ENCODE measurements at regions not wholly inside any gene's neighbourhood (a gene's known extent, or its start where the extent isn't known, plus 50 kb on each side); places are given as distances from the start of the nearest gene placed in this dataset.

DNA sequence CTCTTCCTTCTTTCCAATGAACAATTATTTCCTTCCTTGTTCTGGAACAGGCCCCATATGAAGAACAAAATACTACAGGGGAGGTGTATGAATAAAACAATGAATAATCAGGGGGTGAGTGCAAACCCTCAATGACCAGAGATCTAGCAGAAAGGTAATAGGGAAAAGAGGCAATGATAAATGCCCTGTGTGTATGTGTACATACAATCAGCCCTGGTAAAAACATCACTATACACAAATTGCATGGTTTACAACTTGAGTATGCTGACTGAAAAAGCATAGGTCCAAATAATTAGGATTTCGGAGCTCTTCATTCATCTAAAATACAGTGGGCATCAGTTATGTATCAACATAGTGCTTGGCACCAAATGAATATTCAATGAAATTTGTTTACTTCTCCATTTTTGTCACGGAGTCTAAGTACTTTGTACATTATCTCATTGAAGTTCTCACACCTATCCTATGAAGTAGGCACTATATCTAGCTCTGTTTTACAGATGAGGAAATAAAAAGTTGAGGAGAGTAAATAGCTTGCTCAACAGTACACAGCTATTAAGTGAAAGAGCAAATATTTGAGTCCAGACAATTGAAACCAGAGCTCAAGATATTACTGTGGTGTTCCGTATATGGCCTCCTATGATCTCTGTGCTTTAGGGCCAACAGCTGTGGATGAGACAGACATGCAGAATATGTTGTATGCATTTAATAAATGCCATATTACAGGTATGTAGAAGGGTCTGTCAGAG, 1065.4 kb downstream of the SORCS3 start:
- H3K4me1 ChIP-seq (ENCODE audit: insufficient read depth, low read length): no peaks in the 10 kb centered on the region
- no peaks in the 10 kb centered on the region for H3K36me3 ChIP-seq (ENCODE audit: insufficient read depth, low read length)
- no peaks in the 10 kb centered on the region for H3K27me3 ChIP-seq (ENCODE audit: control insufficient read depth in 1 of 2, insufficient read depth in 2 of 2, low read length in 2 of 2)
- no peak overlapping the region for H3K27ac ChIP-seq (ENCODE audit: low read depth, low read length)
- no peak overlapping the region for H3K4me3 ChIP-seq (ENCODE audit: low read depth in 1 of 2, low read length in 2 of 2)
- H3K9ac ChIP-seq (ENCODE audit: low read length): no peak overlapping the region
- no peaks in the 10 kb centered on the region for H3K9me3 ChIP-seq (ENCODE audit: low read length)

DNA sequence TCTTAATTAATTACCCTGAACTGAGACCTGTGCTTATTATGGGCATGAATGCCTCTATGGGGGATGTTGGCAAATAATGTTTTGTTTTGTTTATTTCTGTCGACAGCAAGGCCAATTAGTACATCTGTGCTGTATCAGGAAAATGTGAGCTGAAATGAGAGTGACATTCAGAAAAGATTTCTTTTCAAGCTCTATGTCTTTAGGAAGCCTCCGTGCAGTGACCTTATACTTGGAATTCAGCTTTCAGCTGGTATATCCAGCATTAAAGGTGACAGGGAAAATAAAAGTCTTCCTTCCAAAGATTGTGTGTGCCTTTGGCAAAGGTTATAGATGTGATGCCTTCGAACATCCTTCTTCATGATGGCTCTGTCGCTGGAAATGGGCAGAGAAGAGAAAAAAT, 1061.1 kb downstream of the SORCS3 start:
- H3K4me1 ChIP-seq (ENCODE audit: insufficient read depth, low read length): no peaks in the 10 kb centered on the region
- no peaks in the 10 kb centered on the region for H3K9me3 ChIP-seq (ENCODE audit: low read length)
- H3K27me3 ChIP-seq (ENCODE audit: control insufficient read depth in 1 of 2, insufficient read depth in 2 of 2, low read length in 2 of 2): no peaks in the 10 kb centered on the region
- no peak overlapping the region for H3K27ac ChIP-seq (ENCODE audit: low read depth, low read length)
- H3K9ac ChIP-seq (ENCODE audit: low read length): no peak overlapping the region
- H3K36me3 ChIP-seq (ENCODE audit: insufficient read depth, low read length): no peaks in the 10 kb centered on the region
- no peak overlapping the region for H3K4me3 ChIP-seq (ENCODE audit: low read depth in 1 of 2, low read length in 2 of 2)

GRCh38 chr10:105700218-105700617, 1059.1 kb downstream of the SORCS3 start:
- Histone ChIP-seq H3K4me3 (ENCODE audit: low read depth in 1 of 2, low read length in 2 of 2) (no peak overlapping the region), H3K36me3 (ENCODE audit: insufficient read depth, low read length) (no peaks in the 10 kb centered on the region), H3K27ac (ENCODE audit: low read depth, low read length) (no peak overlapping the region), H3K27me3 (ENCODE audit: control insufficient read depth in 1 of 2, insufficient read depth in 2 of 2, low read length in 2 of 2) (no peaks in the 10 kb centered on the region), H3K9ac (ENCODE audit: low read length) (no peak overlapping the region), H3K9me3 (ENCODE audit: low read length) (no peaks in the 10 kb centered on the region), H3K4me1 (ENCODE audit: insufficient read depth, low read length) (no peaks in the 10 kb centered on the region)

DNA sequence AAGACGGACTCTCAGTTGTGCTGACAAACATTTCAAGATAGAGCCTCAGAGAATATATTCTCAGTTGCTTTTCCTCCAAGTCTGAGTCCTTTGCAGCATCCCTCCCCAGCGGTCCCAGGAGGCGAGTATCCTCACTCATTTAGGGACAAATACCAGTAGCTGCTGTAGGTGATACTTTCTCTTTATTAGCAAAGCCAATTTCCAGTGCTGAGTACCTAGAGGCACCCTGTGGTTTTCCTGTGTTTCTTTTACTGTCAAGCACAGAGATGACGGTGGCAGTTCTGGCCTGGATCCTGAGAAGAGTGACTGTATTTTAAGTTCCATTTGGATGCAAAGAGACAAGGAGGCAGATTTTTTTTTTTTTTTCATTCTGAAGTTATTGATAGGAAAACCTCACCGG, 1058.4 kb downstream of the SORCS3 start:
- no peaks in the 10 kb centered on the region for H3K36me3 ChIP-seq (ENCODE audit: insufficient read depth, low read length)
- no peaks in the 10 kb centered on the region for H3K4me1 ChIP-seq (ENCODE audit: insufficient read depth, low read length)
- no peak overlapping the region for H3K9ac ChIP-seq (ENCODE audit: low read length)
- no peak overlapping the region for H3K27ac ChIP-seq (ENCODE audit: low read depth, low read length)
- no peak overlapping the region for H3K4me3 ChIP-seq (ENCODE audit: low read depth in 1 of 2, low read length in 2 of 2)
- H3K9me3 ChIP-seq (ENCODE audit: low read length): no peaks in the 10 kb centered on the region
- no peaks in the 10 kb centered on the region for H3K27me3 ChIP-seq (ENCODE audit: control insufficient read depth in 1 of 2, insufficient read depth in 2 of 2, low read length in 2 of 2)

DNA sequence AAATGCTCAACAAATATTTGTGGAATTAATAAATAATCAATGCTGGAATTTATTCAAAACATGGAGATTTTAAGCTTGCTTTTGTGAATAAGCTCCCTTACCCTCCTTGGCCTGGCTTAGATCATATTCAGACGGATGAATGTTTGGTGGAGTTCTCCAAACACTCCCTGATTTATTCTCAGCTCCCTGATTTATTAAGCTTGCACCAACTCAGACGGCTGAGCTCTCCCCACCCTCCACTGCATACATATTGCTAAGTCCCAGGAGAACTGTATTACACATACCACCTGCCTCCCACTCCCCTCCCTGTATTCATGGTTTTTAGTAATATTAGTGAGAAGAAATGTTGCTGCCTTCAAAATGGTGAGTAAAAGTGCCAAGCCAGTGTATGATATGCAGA, 1057.5 kb downstream of the SORCS3 start:
- H3K36me3 ChIP-seq (ENCODE audit: insufficient read depth, low read length): no peaks in the 10 kb centered on the region
- no peak overlapping the region for H3K27ac ChIP-seq (ENCODE audit: low read depth, low read length)
- H3K4me1 ChIP-seq (ENCODE audit: insufficient read depth, low read length): no peaks in the 10 kb centered on the region
- H3K4me3 ChIP-seq (ENCODE audit: low read depth in 1 of 2, low read length in 2 of 2): no peak overlapping the region
- H3K9me3 ChIP-seq (ENCODE audit: low read length): no peaks in the 10 kb centered on the region
- H3K27me3 ChIP-seq (ENCODE audit: control insufficient read depth in 1 of 2, insufficient read depth in 2 of 2, low read length in 2 of 2): no peaks in the 10 kb centered on the region
- no peak overlapping the region for H3K9ac ChIP-seq (ENCODE audit: low read length)

DNA sequence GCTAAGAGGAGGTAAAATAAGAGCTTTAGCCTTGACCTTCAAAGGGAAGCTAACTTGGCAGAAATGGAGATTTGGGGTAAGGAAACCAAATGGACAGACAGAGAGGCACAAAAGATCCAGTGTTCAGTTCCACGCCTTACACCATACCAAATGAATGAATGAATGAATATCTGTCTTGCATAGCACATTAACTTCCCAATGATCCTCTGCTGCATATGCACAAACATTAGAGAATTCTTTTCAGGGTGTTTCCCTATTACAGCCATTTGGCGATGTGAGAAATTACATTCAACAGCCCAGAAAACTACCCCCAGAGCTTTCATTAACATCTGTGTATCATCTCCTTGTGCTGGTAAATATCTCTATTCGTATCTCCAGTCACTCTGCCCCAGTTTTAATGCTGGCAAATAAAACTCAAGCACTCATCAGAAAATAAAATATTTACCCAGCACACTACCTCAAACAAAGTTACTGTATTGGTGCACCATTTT, 1056.2 kb downstream of the SORCS3 start:
- Histone ChIP-seq H3K27ac (ENCODE audit: low read depth, low read length) (no peak overlapping the region), H3K4me3 (ENCODE audit: low read depth in 1 of 2, low read length in 2 of 2) (no peak overlapping the region), H3K4me1 (ENCODE audit: insufficient read depth, low read length) (no peaks in the 10 kb centered on the region), H3K9me3 (ENCODE audit: low read length) (no peaks in the 10 kb centered on the region), H3K27me3 (ENCODE audit: control insufficient read depth in 1 of 2, insufficient read depth in 2 of 2, low read length in 2 of 2) (no peaks in the 10 kb centered on the region), H3K9ac (ENCODE audit: low read length) (no peak overlapping the region), H3K36me3 (ENCODE audit: insufficient read depth, low read length) (no peaks in the 10 kb centered on the region)

DNA sequence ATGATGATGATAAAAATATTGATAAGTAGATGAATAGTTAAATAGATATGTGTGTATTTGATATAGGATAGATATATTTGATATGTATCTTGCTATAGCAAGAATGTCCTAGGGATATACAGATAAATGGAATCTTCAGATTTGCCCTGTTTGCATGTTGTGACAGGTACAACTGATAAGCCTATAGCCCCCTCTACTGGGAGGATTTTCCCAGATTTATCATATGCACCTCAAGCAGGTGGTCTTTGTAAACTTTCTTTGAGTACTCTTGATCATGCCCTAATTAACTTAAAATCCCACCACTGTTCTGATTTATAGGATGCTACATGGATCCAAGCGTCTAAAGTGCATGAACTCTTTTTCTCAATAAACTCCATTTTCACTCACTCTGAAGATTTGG, 1050.7 kb downstream of the SORCS3 start:
- H3K4me1 ChIP-seq (ENCODE audit: insufficient read depth, low read length): no peaks in the 10 kb centered on the region
- no peak overlapping the region for H3K9ac ChIP-seq (ENCODE audit: low read length)
- H3K27me3 ChIP-seq (ENCODE audit: control insufficient read depth in 1 of 2, insufficient read depth in 2 of 2, low read length in 2 of 2): no peaks in the 10 kb centered on the region
- H3K36me3 ChIP-seq (ENCODE audit: insufficient read depth, low read length): no peaks in the 10 kb centered on the region
- H3K27ac ChIP-seq (ENCODE audit: low read depth, low read length): no peak overlapping the region
- no peak overlapping the region for H3K4me3 ChIP-seq (ENCODE audit: low read depth in 1 of 2, low read length in 2 of 2)
- no peaks in the 10 kb centered on the region for H3K9me3 ChIP-seq (ENCODE audit: low read length)

- H3K9me3 ChIP-seq (ENCODE audit: low read length): no peaks in the 10 kb centered on the region
- H3K36me3 ChIP-seq (ENCODE audit: insufficient read depth, low read length): no peaks in the 10 kb centered on the region
- no peak overlapping the region for H3K27ac ChIP-seq (ENCODE audit: low read depth, low read length)
- no peak overlapping the region for H3K9ac ChIP-seq (ENCODE audit: low read length)
- H3K4me3 ChIP-seq (ENCODE audit: low read depth in 1 of 2, low read length in 2 of 2): no peak overlapping the region
- H3K4me1 ChIP-seq (ENCODE audit: insufficient read depth, low read length): no peaks in the 10 kb centered on the region
- H3K27me3 ChIP-seq (ENCODE audit: control insufficient read depth in 1 of 2, insufficient read depth in 2 of 2, low read length in 2 of 2): no peaks in the 10 kb centered on the region
Measured at GRCh38 chr10:105682911-105683310, 1041.8 kb downstream of the SORCS3 start.

DNA sequence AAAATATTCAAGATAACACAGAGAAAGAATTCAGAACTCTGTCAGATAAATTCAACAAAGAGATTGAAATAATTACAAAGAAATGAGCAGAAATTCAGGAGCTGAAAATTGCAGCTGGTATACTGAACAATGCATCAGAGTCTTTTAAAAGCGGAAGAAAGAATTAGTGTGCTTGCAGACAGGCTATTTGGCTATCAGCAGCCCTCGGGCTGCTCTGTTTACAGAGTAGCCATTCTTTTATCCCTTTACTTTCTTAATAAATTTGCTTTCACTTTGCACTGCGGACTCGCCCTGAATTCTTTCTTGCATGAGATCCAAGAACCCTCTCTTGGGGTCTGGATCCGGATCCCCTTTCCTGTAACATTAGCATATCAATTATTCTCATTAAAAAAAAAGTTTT, 1040.0 kb downstream of the SORCS3 start:
- Histone ChIP-seq H3K36me3 (ENCODE audit: insufficient read depth, low read length) (no peaks in the 10 kb centered on the region), H3K9ac (ENCODE audit: low read length) (no peak overlapping the region), H3K27ac (ENCODE audit: low read depth, low read length) (no peak overlapping the region), H3K4me3 (ENCODE audit: low read depth in 1 of 2, low read length in 2 of 2) (no peak overlapping the region), H3K27me3 (ENCODE audit: control insufficient read depth in 1 of 2, insufficient read depth in 2 of 2, low read length in 2 of 2) (no peaks in the 10 kb centered on the region), H3K4me1 (ENCODE audit: insufficient read depth, low read length) (no peaks in the 10 kb centered on the region), H3K9me3 (ENCODE audit: low read length) (no peaks in the 10 kb centered on the region)

- Histone ChIP-seq H3K36me3 (ENCODE audit: insufficient read depth, low read length) (no peaks in the 10 kb centered on the region), H3K9ac (ENCODE audit: low read length) (no peak overlapping the region), H3K27me3 (ENCODE audit: control insufficient read depth in 1 of 2, insufficient read depth in 2 of 2, low read length in 2 of 2) (no peaks in the 10 kb centered on the region), H3K9me3 (ENCODE audit: low read length) (no peaks in the 10 kb centered on the region), H3K4me1 (ENCODE audit: insufficient read depth, low read length) (no peaks in the 10 kb centered on the region), H3K4me3 (ENCODE audit: low read depth in 1 of 2, low read length in 2 of 2) (no peak overlapping the region), H3K27ac (ENCODE audit: low read depth, low read length) (no peak overlapping the region)
Measured at GRCh38 chr10:105679781-105680180, 1038.7 kb downstream of the SORCS3 start.

GRCh38 chr10:105675333-105675732, 1034.2 kb downstream of the SORCS3 start:
- Histone ChIP-seq H3K27me3 (ENCODE audit: control insufficient read depth in 1 of 2, insufficient read depth in 2 of 2, low read length in 2 of 2) (no peaks in the 10 kb centered on the region), H3K9me3 (ENCODE audit: low read length) (no peaks in the 10 kb centered on the region), H3K4me1 (ENCODE audit: insufficient read depth, low read length) (no peaks in the 10 kb centered on the region), H3K36me3 (ENCODE audit: insufficient read depth, low read length) (no peaks in the 10 kb centered on the region), H3K27ac (ENCODE audit: low read depth, low read length) (no peak overlapping the region), H3K4me3 (ENCODE audit: low read depth in 1 of 2, low read length in 2 of 2) (no peak overlapping the region), H3K9ac (ENCODE audit: low read length) (no peak overlapping the region)

- no peak overlapping the region for H3K4me3 ChIP-seq (ENCODE audit: low read depth in 1 of 2, low read length in 2 of 2)
- no peaks in the 10 kb centered on the region for H3K36me3 ChIP-seq (ENCODE audit: insufficient read depth, low read length)
- H3K9me3 ChIP-seq (ENCODE audit: low read length): no peaks in the 10 kb centered on the region
- no peaks in the 10 kb centered on the region for H3K4me1 ChIP-seq (ENCODE audit: insufficient read depth, low read length)
- no peak overlapping the region for H3K9ac ChIP-seq (ENCODE audit: low read length)
- H3K27me3 ChIP-seq (ENCODE audit: control insufficient read depth in 1 of 2, insufficient read depth in 2 of 2, low read length in 2 of 2): no peaks in the 10 kb centered on the region
- H3K27ac ChIP-seq (ENCODE audit: low read depth, low read length): no peak overlapping the region
Measured at GRCh38 chr10:105674448-105674847, 1033.4 kb downstream of the SORCS3 start.
